ENCODE measurements at regions not wholly inside any gene's neighbourhood (a gene's known extent, or its start where the extent isn't known, plus 50 kb on each side); places are given as distances from the start of the nearest gene placed in this dataset.

GRCh38 chr6:94175465-94175864 lies 756.1 kb upstream of the EPHA7 start:
- TF ChIP-seq REST (IDR thresholded peaks at IDR 0.05; ENCODE audit: low read depth, low read length) (no peak), MEF2A (IDR thresholded peaks at IDR 0.05; ENCODE audit: borderline replicate concordance, low read depth) (no peak), EZH2phosphoT487 (IDR thresholded peaks at IDR 0.05; ENCODE audit: borderline replicate concordance, low read depth) (no peak), USF1 (IDR thresholded peaks at IDR 0.05; ENCODE audit: borderline replicate concordance, low read depth) (no peak), CHD2 (IDR thresholded peaks at IDR 0.05; ENCODE audit: low read length, partially characterized antibody) (no peak), CTCF (IDR thresholded peaks at IDR 0.05) (no peak), FOXM1 (IDR thresholded peaks at IDR 0.05; ENCODE audit: low read depth) (no peak), JUND (IDR thresholded peaks at IDR 0.05) (no peak), RCOR1 (IDR thresholded peaks at IDR 0.05; ENCODE audit: low read length) (no peak), RFX5 (IDR thresholded peaks at IDR 0.05; ENCODE audit: low read length) (no peak), FOSL2 (IDR thresholded peaks at IDR 0.05; ENCODE audit: borderline replicate concordance, low read depth) (no peak), TCF12 (IDR thresholded peaks at IDR 0.05) (no peak), POLR2AphosphoS5 (IDR thresholded peaks at IDR 0.05; ENCODE audit: low read depth, low read length) (no peak), ELF1 (IDR thresholded peaks at IDR 0.05) (no peak), FOXJ3 (CRISPR knock-in tag; IDR thresholded peaks at IDR 0.05) (no peak), RXRA (IDR thresholded peaks at IDR 0.05; ENCODE audit: borderline replicate concordance, low read depth) (no peak), GABPA (IDR thresholded peaks at IDR 0.05; ENCODE audit: low read depth) (no peak), SMC3 (IDR thresholded peaks at IDR 0.05; ENCODE audit: low read depth, low read length) (no peak), PBX3 (IDR thresholded peaks at IDR 0.05) (no peak)
- Histone ChIP-seq H3F3A (replicated peaks; ENCODE audit: insufficient read depth) (no peaks in the 10 kb centered on the region), H3K27ac (ENCODE audit: low read depth in 2 of 2, low read length in 1 of 2) (no peak overlapping the region), H3K27me3 (ENCODE audit: insufficient read depth) (no peaks in the 10 kb centered on the region), H3K79me2 (ENCODE audit: insufficient read depth) (no peaks in the 10 kb centered on the region), H4K20me1 (ENCODE audit: insufficient read depth) (no peaks in the 10 kb centered on the region), H3K9me3 (no peaks in the 10 kb centered on the region), H3K36me3 (replicated peaks in 1 of 2; ENCODE audit: control insufficient read depth in 1 of 2, insufficient read depth in 2 of 2, low read length in 1 of 2) (no peaks in the 10 kb centered on the region), H3K4me3 (ENCODE audit: low read depth in 2 of 2, low read length in 1 of 2) (no peak overlapping the region), H2AFZ (ENCODE audit: low read depth) (no peak overlapping the region), H3K9me2 (no peaks in the 10 kb centered on the region), H3K9ac (no peak overlapping the region), H3K4me2 (no peak overlapping the region), H3K4me1 (ENCODE audit: control insufficient read depth in 1 of 2, insufficient read depth in 2 of 2, low read depth in 1 of 2, low read length in 1 of 2) (no peaks in the 10 kb centered on the region)
- 1% methylated on average over 2 of the region's 2 CpGs for WGBS (ENCODE audit: low lambda C conversion rate)
- POLR2A ChIA-PET: no interaction called here
- no peak for DNase-seq
- CTCF ChIA-PET: no interaction called here

All from SK-N-SH (cell line).